GM23338 (cell line): ENCODE measurements at regions not wholly inside any gene's neighbourhood (a gene's known extent, or its start where the extent isn't known, plus 50 kb on each side); places are given as distances from the start of the nearest gene placed in this dataset.

Experiments
- ATAC-seq: fragments of 200-7000 bp; cut with Tn5 transposase; 3 replicates; pipeline ENCODE4 v1.9.1; 2020
- DNase-seq: peaks from one replicate; pipeline ENCODE4 v3.0.0-alpha.2; 2015; ENCODE audit warnings: low spot score
- H2AFZ ChIP-seq: fragments of 200-600 bp; sonication (generic); 2 replicates; pipeline ENCODE4 v1.8.0; 2016; ENCODE audit warnings: antibody characterized with exemption, mild to moderate bottlenecking, moderate library complexity
- H3F3A ChIP-seq: fragments of 200-600 bp; sonication (generic); replicated peaks from 2 replicates; pipeline ENCODE4 v1.8.0; 2017; ENCODE audit warnings: antibody characterized with exemption, mixed run types, low read depth
- H3K27ac ChIP-seq: fragments of 200-600 bp; sonication (generic); 2 replicates; pipeline ENCODE4 v1.6.1; 2016; ENCODE audit warnings: low read depth
- H3K27me3 ChIP-seq: fragments of 200-600 bp; sonication (generic); 2 replicates; pipeline ENCODE4 v1.8.0; 2016; ENCODE audit warnings: mild to moderate bottlenecking, mixed run types, moderate library complexity; ENCODE audit not compliant: insufficient read depth
- H3K36me3 ChIP-seq: fragments of 200-600 bp; sonication (generic); 2 replicates; pipeline ENCODE4 v1.8.0; 2016; ENCODE audit warnings: mild to moderate bottlenecking; ENCODE audit not compliant: insufficient read depth
- H3K4me1 ChIP-seq: fragments of 200-600 bp; sonication (generic); 2 replicates; pipeline ENCODE4 v1.8.0; 2016; ENCODE audit warnings: mild to moderate bottlenecking, moderate library complexity; ENCODE audit not compliant: insufficient read depth
- H3K4me2 ChIP-seq: fragments of 200-600 bp; sonication (generic); 2 replicates; pipeline ENCODE4 v1.7.1; 2017; ENCODE audit warnings: mixed run types
- H3K4me3 ChIP-seq: fragments of 200-600 bp; sonication (generic); 2 replicates; pipeline ENCODE4 v1.6.1; 2016; ENCODE audit warnings: mixed run types
- H3K79me2 ChIP-seq: fragments of 200-600 bp; sonication (generic); replicated peaks from 2 replicates; pipeline ENCODE4 v1.8.0; 2017; ENCODE audit warnings: mild to moderate bottlenecking; ENCODE audit not compliant: insufficient read depth
- H3K9me2 ChIP-seq: fragments of 200-600 bp; sonication (generic); 2 replicates; pipeline ENCODE4 v1.8.0; 2017; ENCODE audit not compliant: insufficient read depth
- H4K20me1 ChIP-seq: fragments of 200-600 bp; sonication (generic); replicated peaks from 2 replicates; pipeline ENCODE4 v1.8.0; 2017; ENCODE audit warnings: mild to moderate bottlenecking; ENCODE audit not compliant: insufficient read depth
- H3K27ac Mint-ChIP-seq: 2 replicates; pipeline ENCODE4 v1.8.0; 2020; ENCODE audit warnings: inconsistent platforms, mild to moderate bottlenecking, moderate library complexity, mixed read lengths
- H3K27me3 Mint-ChIP-seq: 3 replicates; pipeline ENCODE4 v1.8.0; 2022; ENCODE audit warnings: low read depth, mild to moderate bottlenecking, moderate library complexity, mixed read lengths, inconsistent platforms; ENCODE audit not compliant: insufficient read depth, poor library complexity
- H3K36me3 Mint-ChIP-seq: 3 replicates; pipeline ENCODE4 v1.8.0; 2021; ENCODE audit warnings: low read depth, mild to moderate bottlenecking, inconsistent platforms, moderate library complexity, mixed read lengths
- H3K4me1 Mint-ChIP-seq: 3 replicates; pipeline ENCODE4 v1.8.0; 2020; ENCODE audit warnings: mild to moderate bottlenecking, inconsistent platforms, mixed read lengths
- H3K4me3 Mint-ChIP-seq: 3 replicates; pipeline ENCODE4 v1.8.0; 2021; ENCODE audit warnings: moderate library complexity, mild to moderate bottlenecking, inconsistent platforms, mixed read lengths
- H3K9me3 Mint-ChIP-seq: 3 replicates; pipeline ENCODE4 v1.8.0; 2020; ENCODE audit warnings: moderate library complexity, mild to moderate bottlenecking, inconsistent platforms, mixed read lengths
- CREB1 ChIP-seq: fragments of 250-450 bp; sonication (Bioruptor Pico); IDR thresholded peaks from 2 replicates; pipeline ENCODE4 v1.5.0; 2020; ENCODE audit warnings: low read depth, mild to moderate bottlenecking, moderate library complexity
- CTCF ChIP-seq, 2 experiments: fragments of 200-600 bp in 1 of 2; sonication (generic) in 1 of 2; conservative IDR thresholded peaks; 2 replicates each; pipeline versions ENCODE4 v1.5.1 to v1.6.1; 2016 to 2017; ENCODE audit warnings: antibody characterized with exemption in 2 of 2, low read depth in 2 of 2, mild to moderate bottlenecking in 2 of 2, moderate library complexity in 1 of 2
- ETS1 ChIP-seq: IDR thresholded peaks from 2 replicates; pipeline ENCODE4 v1.6.1; 2016; ENCODE audit warnings: antibody characterized with exemption
- EZH2 ChIP-seq: fragments of 200-600 bp; sonication (generic); IDR thresholded peaks from one replicate; pipeline ENCODE4 v1.8.0; 2017; ENCODE audit warnings: antibody characterized with exemption, mild to moderate bottlenecking, low read depth; ENCODE audit not compliant: unreplicated experiment
- EZH2phosphoT487 ChIP-seq: fragments of 200-600 bp; sonication (generic); IDR thresholded peaks from one replicate; pipeline ENCODE4 v1.8.1; 2018; ENCODE audit warnings: antibody characterized with exemption; ENCODE audit not compliant: unreplicated experiment
- JUNB ChIP-seq: IDR thresholded peaks from one replicate; pipeline ENCODE4 v1.6.1; 2016; ENCODE audit warnings: antibody characterized with exemption; ENCODE audit not compliant: unreplicated experiment
- NANOG ChIP-seq: IDR thresholded peaks from 2 replicates; pipeline ENCODE4 v1.6.1; 2016; ENCODE audit warnings: antibody characterized with exemption, borderline replicate concordance
- POLR2AphosphoS5 ChIP-seq: IDR thresholded peaks from 2 replicates; pipeline ENCODE4 v1.6.1; 2016; ENCODE audit warnings: antibody characterized with exemption, low read depth
- REST ChIP-seq: IDR thresholded peaks from one replicate; pipeline ENCODE4 v1.6.1; 2018; ENCODE audit warnings: antibody characterized with exemption; ENCODE audit not compliant: unreplicated experiment
- STAT1 ChIP-seq: IDR thresholded peaks from one replicate; pipeline ENCODE4 v1.6.1; 2016; ENCODE audit warnings: antibody characterized with exemption; ENCODE audit not compliant: unreplicated experiment
- ZNF114 ChIP-seq: fragments of 250-450 bp; sonication (Bioruptor Pico); IDR thresholded peaks from 2 replicates; pipeline ENCODE4 v1.5.0; 2020; ENCODE audit warnings: mild to moderate bottlenecking, moderate library complexity
- ZNF331 ChIP-seq: fragments of 250-450 bp; sonication (Bioruptor Pico); IDR thresholded peaks from 2 replicates; pipeline ENCODE4 v1.5.0; 2020; ENCODE audit warnings: low read depth, mild to moderate bottlenecking, moderate library complexity
- ZNF462 ChIP-seq: fragments of 250-450 bp; sonication (Bioruptor Pico); IDR thresholded peaks from 2 replicates; pipeline ENCODE4 v1.5.0; 2020; ENCODE audit warnings: mild to moderate bottlenecking, moderate library complexity

- ATAC-seq (no peak), DNase-seq (no peak)
- Mint-ChIP-seq H3K27ac (no peak overlapping the region), H3K27me3 (no peaks in the 10 kb centered on the region), H3K9me3 (no peaks in the 10 kb centered on the region; the same call in 2 of the 3 replicates), H3K4me3 (no peak overlapping the region), H3K4me1 (peaks cover 4% of the 10 kb centered on the region; the same call in 2 of the 3 replicates), H3K36me3 (no peaks in the 10 kb centered on the region)
- Histone ChIP-seq H3K27me3 (no peaks in the 10 kb centered on the region), H3K27ac (no peak overlapping the region), H3K4me2 (no peak overlapping the region), H3K36me3 (0 out of 2 replicates have a peak, but pooled peaks cover 3% of the 10 kb centered on the region), H2AFZ (no peak overlapping the region), H3K9me2 (peaks cover 5% of the 10 kb centered on the region; the same call in 1 of the 2 replicates), H3F3A (no peaks in the 10 kb centered on the region), H3K4me1 (no peaks in the 10 kb centered on the region), H4K20me1 (no peaks in the 10 kb centered on the region), H3K79me2 (no peaks in the 10 kb centered on the region), H3K4me3 (no peak overlapping the region)
- TF ChIP-seq EZH2phosphoT487 (no peak), EZH2 (no peak), POLR2AphosphoS5 (no peak), CTCF (conservative IDR thresholded peaks at IDR 0.05; ENCODE audit: low read depth in 2 of 2) (no peak), STAT1 (no peak), CREB1 (CRISPR knock-in tag) (no peak), ZNF114 (CRISPR knock-in tag) (no peak), NANOG (no peak), ETS1 (no peak), JUNB (no peak), ZNF462 (CRISPR knock-in tag) (no peak), REST (no peak), ZNF331 (CRISPR knock-in tag) (no peak)
Observed at GRCh38 chr4:100882661-100883060, 364.8 kb upstream of the EMCN start.
